SJCRH30 (cell line): ENCODE measurements at regions not wholly inside any gene's neighbourhood (a gene's known extent, or its start where the extent isn't known, plus 50 kb on each side); places are given as distances from the start of the nearest gene placed in this dataset.
A peak's percentile ranks its signal among the peaks of the same experiment; 100 is the strongest.

ENCODE experiments used
- DNase-seq, 2 experiments: peaks; one replicate each; pipeline ENCODE4 v3.0.0-alpha.2; 2015 to 2020
- H3K27ac ChIP-seq: fragments of 250-450 bp; sonication (Bioruptor Pico); 2 replicates; pipeline ENCODE4 v1.5.1; 2020; ENCODE audit warnings: mild to moderate bottlenecking, moderate library complexity
- H3K27me3 ChIP-seq: fragments of 250-450 bp; sonication (Bioruptor Pico); 2 replicates; pipeline ENCODE4 v1.5.1; 2020; ENCODE audit warnings: mild to moderate bottlenecking, moderate library complexity
- H3K36me3 ChIP-seq: fragments of 250-450 bp; sonication (Bioruptor Pico); 2 replicates; pipeline ENCODE4 v1.5.1; 2020; ENCODE audit warnings: mild to moderate bottlenecking, moderate library complexity
- H3K4me1 ChIP-seq: fragments of 250-450 bp; sonication (Bioruptor Pico); 2 replicates; pipeline ENCODE4 v1.5.1; 2020; ENCODE audit warnings: mild to moderate bottlenecking, moderate library complexity
- H3K4me3 ChIP-seq: fragments of 250-450 bp; sonication (Bioruptor Pico); 2 replicates; pipeline ENCODE4 v1.5.1; 2020; ENCODE audit warnings: mild to moderate bottlenecking, moderate library complexity
- H3K9me3 ChIP-seq: fragments of 250-450 bp; sonication (Bioruptor Pico); replicated peaks from 2 replicates; pipeline ENCODE4 v1.5.1; 2020; ENCODE audit warnings: mild to moderate bottlenecking, moderate library complexity

DNA sequence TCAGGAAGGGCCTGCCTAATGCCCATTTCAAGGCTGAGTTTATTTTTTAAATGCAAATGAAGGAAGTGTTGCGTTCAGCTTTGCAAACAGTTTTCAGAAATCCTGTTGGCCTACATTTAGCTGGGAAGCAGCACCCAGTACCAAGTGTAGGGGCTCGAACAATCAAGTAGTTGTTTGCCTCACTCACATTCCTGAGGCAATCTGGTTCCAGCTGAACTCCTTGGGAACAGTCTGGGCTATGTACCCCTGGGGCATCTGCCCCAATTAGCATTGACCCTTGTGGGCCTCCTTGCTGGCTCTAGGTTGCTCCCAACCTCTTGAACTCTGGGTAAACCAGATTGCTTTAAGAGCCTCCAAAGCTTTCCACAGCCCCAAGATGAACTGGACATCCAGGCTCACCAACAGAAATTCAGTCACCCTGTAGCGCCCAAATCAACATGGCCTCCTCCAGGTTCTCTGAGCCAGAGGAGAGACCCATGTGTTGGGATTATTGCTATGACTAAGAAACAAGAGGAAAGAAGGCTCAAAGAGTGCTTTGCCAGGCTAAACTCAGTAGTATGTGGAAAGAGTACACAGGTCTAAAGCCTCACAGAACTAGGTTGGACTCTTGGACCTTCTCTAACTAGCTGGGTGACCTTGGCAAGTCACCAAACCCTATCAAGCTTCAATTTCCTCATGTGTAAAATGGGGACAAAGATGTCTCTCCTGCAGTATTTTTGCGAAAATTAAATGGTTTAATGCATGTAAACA, 532.7 kb downstream of the SOX2 start:
- no peak for DNase-seq
- Histone ChIP-seq H3K9me3 (no peaks in the 10 kb centered on the region), H3K36me3 (no peaks in the 10 kb centered on the region), H3K27ac (no peak overlapping the region), H3K4me3 (no peak overlapping the region), H3K4me1 (no peaks in the 10 kb centered on the region), H3K27me3 (no peaks in the 10 kb centered on the region)

DNA sequence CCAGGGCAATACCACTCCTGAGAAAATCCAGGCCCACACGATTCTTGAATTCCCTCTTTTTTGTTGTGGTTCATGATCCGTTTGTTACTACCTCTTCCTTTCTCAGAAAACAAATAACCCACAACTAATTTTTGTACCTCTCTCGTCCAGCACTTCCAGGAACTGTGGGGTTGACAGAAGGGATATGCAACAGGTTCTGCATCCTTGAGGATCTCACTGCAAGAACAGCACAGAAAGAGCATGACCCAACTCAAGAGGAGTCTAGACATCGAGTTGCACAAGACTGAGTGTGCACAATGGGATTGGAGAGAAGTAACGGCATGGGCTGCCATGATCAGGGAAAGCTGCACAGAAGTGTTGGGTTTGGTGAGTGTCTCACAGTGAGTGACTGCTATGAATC, 533.3 kb downstream of the SOX2 start:
- Histone ChIP-seq H3K4me3 (no peak overlapping the region), H3K27me3 (no peaks in the 10 kb centered on the region), H3K9me3 (no peaks in the 10 kb centered on the region), H3K4me1 (no peaks in the 10 kb centered on the region), H3K36me3 (no peaks in the 10 kb centered on the region), H3K27ac (no peak overlapping the region)
- no peak for DNase-seq

DNA sequence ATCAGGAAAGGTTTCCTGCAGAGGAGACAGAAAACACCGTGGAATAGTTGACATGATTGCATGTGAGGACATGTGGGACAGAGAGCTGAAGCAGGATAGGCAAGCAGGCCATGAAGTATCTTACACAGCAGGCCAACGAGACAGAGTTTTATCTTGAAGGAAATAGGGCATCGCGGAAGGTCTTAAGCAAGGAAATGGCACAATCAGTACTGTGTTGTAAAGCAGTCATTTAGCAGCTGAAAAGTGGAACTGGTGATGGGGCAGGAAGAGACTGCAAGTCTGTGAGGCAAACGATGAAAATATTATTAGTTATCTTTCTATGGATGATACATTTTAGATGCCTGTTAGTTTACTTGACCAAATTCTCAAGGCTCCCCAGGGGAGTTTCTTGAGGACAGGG, 535.1 kb downstream of the SOX2 start:
- Histone ChIP-seq H3K4me1 (no peaks in the 10 kb centered on the region), H3K9me3 (no peaks in the 10 kb centered on the region), H3K36me3 (no peaks in the 10 kb centered on the region)

DNA sequence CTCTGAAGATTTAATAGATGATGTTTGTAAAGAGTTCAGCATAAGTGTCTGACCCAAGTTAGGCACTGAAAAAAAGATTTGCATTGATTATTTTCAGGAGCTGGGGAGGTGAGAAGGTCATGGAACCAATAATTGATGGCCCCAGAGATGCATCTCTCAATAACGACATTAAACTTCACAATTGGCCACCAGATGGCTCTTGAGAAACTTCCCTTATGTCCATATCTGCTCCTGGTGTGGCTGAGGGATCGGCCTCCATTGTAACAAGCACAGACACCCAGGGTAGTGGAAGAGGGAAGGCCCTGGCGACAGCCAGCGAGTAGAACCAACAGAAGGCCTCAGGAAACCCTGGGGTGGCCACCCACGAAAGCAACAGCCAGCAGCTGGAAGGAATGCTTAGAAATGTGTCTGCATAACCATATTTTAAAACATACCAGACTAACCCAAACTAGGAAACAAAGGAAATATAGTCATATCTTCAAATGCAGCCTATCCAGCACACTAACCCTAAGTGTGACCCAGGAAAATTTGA, 536.7 kb downstream of the SOX2 start:
- DNase-seq = peak; percentile 2 to 14
- H3K4me1 ChIP-seq = no peaks in the 10 kb centered on the region
- no peak overlapping the region for H3K4me3 ChIP-seq
- H3K9me3 ChIP-seq = no peaks in the 10 kb centered on the region
- no peak overlapping the region for H3K27ac ChIP-seq
- H3K36me3 ChIP-seq = no peaks in the 10 kb centered on the region
- no peaks in the 10 kb centered on the region for H3K27me3 ChIP-seq

More for the DNA sequence above, 535.1 kb downstream of the SOX2 start:
- Histone ChIP-seq H3K27ac (no peak overlapping the region), H3K27me3 (no peaks in the 10 kb centered on the region), H3K4me3 (no peak overlapping the region)
- no peak for DNase-seq

DNA sequence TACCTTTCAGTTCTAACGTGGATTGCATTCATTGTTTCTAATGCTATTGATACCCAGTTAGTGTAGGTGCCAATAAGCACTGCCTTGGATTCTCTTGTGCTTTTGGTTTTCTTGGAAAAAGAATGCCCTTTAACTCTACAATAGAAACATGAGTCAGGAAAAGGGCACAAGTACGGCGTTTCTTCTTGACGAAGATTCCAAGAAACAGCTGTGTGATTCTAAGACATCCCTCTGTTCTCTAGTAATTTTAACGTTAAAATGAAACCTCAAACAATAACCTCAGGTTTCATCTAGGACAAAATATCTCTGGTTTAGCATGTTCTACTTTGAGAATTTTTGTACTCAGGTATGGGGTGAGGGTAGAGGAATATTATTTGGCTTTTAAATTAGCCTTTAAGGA, 540.5 kb upstream of the ATP11B start:
- no peaks in the 10 kb centered on the region for H3K36me3 ChIP-seq
- no peak overlapping the region for H3K4me3 ChIP-seq
- no peaks in the 10 kb centered on the region for H3K9me3 ChIP-seq
- no peaks in the 10 kb centered on the region for H3K4me1 ChIP-seq
- no peak for DNase-seq
- no peaks in the 10 kb centered on the region; the same call in 1 of the 2 replicates for H3K27me3 ChIP-seq
- H3K27ac ChIP-seq = no peak overlapping the region

DNA sequence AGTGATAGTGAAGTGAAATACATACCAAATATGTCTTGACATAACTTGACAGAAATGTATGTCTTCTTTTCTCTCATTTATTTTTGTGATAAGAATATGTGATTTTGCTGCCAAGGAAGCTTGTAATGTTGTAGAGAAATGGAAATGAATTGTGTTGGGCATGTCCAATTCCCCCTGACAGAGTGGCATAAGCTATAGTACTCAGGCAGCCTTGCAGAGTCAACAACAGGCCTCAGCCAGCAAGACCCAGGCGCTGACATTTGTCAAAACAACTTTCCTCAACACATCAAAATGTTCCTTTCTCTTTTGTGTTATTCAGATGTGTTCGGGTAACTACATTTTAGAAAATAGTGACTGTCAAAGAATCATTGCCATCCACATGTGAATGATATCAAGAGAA, 538.1 kb upstream of the ATP11B start:
- Histone ChIP-seq H3K36me3 (no peaks in the 10 kb centered on the region), H3K4me1 (no peaks in the 10 kb centered on the region), H3K9me3 (no peaks in the 10 kb centered on the region), H3K27me3 (no peaks in the 10 kb centered on the region; the same call in 1 of the 2 replicates), H3K27ac (no peak overlapping the region), H3K4me3 (no peak overlapping the region)
- no peak for DNase-seq

DNA sequence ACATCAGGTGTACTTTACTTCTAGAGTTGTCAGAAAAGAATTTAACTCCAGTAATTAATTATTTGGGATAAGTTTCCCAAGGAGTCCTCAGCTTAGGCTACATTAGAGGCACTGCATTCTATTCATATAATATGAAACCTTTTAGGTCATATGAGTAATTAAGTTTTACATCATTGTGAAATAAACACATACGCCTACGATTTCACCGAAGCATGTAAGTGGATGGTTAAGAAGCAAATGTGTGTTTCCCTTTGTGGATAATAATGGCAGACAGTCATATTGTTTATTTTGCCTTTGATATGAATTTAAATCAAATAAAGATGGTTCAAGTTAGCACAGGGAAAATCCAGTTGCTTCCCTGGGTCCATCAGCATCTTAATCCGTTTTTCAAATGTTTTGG, 535.9 kb upstream of the ATP11B start:
- Histone ChIP-seq H3K27me3 (no peaks in the 10 kb centered on the region; the same call in 1 of the 2 replicates), H3K36me3 (no peaks in the 10 kb centered on the region), H3K9me3 (no peaks in the 10 kb centered on the region), H3K4me1 (no peaks in the 10 kb centered on the region), H3K27ac (no peak overlapping the region), H3K4me3 (no peak overlapping the region)
- DNase-seq = no peak

DNA sequence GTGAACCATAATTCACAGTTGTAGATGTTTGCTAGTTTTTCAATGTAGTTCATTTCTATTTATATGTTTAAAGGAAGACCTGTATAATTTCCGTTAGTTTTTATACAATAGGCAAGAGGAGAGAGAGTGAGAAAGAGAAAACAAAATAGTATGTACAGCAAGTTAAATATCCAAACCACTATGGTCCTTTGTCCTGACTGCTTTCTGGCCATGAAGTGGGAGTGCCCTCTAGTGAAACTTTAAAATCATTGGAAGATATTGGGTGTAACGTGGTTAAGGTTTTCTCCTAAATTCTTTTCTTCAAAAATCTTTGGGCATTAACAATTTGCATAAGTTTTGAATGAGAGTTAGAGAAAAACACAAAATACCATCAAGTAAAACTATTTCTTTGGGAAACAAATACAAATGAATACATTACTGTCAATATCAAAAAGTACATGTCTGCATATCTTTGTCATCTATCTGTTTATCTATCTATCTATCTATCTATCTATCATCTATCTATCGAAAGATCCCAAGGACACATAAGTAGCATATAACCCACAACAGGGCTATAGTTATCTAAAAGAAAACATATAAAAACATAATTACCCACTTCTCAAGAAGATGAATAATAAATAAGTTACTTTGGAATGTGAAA, 534.6 kb upstream of the ATP11B start:
- Histone ChIP-seq H3K4me3 (no peak overlapping the region), H3K27me3 (no peaks in the 10 kb centered on the region; the same call in 1 of the 2 replicates), H3K9me3 (no peaks in the 10 kb centered on the region), H3K27ac (no peak overlapping the region), H3K4me1 (no peaks in the 10 kb centered on the region), H3K36me3 (no peaks in the 10 kb centered on the region)
- peak in 1 of 2 experiments; percentile 46 for DNase-seq

DNA sequence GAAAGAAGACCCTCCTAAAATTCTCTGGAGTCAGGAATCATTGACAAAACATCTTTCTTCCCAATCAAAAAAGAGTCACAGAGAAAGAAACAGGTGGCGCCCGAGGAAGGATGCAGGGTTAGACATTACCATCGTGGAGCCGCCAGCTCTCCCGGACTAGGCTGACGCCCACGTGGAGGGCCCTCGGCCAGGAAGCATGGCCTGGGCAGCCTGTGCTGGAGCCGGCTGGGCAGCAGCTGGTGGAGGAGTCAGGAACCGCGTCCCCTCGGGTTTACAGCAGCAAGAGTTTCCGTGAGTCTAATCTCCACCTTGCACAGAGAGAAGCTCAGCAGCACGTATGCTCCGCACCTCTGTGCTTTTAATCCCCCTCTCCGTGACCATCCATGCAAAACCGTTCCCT, 533.7 kb upstream of the ATP11B start:
- peak; percentile 21 to 28 for DNase-seq
- Histone ChIP-seq H3K27ac (no peak overlapping the region), H3K4me3 (no peak overlapping the region), H3K4me1 (no peaks in the 10 kb centered on the region), H3K9me3 (no peaks in the 10 kb centered on the region), H3K36me3 (no peaks in the 10 kb centered on the region), H3K27me3 (no peaks in the 10 kb centered on the region; the same call in 1 of the 2 replicates)

DNA sequence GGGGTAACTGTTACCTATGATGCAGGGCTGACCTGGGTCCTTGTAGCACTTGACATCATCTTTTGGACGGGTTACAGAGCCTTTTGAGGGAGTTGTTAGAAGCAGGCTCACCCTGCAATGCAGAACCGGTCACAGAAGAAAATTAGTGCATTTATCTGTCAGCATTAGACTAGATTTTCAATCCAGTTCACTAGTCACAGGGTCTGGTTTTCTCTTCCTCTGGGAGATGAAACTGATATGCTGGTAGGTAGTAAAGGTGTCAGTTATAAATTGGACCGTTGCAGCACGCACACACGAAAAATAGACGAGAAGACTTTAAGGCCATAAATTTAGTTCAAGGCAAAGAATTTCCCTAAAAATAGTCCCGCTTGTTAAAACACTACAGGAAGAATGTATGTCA, 532.3 kb upstream of the ATP11B start:
- DNase-seq = no peak
- Histone ChIP-seq H3K9me3 (no peaks in the 10 kb centered on the region), H3K36me3 (no peaks in the 10 kb centered on the region), H3K4me3 (no peak overlapping the region), H3K27ac (no peak overlapping the region), H3K27me3 (no peaks in the 10 kb centered on the region; the same call in 1 of the 2 replicates), H3K4me1 (no peaks in the 10 kb centered on the region)

DNA sequence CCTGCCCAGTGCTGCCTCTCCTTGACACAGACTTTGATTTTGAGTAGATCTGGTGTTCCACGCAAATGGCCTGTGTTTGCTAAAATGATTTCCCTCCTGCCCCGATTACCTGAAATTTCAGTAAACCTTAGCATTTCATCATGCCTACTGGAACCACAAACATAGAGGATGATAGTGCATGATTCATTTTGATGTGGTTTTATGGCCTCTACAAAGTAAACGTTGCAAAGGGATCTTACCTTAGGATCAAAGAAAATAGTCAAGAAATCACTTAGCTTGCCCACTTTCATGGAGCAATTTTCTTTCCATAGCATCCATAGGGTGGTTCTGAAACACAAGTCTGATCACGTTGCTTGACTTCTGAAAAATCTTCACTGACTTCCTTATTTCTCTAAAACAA, 524.6 kb upstream of the ATP11B start:
- Histone ChIP-seq H3K27ac (no peak overlapping the region), H3K4me3 (no peak overlapping the region), H3K9me3 (no peaks in the 10 kb centered on the region), H3K27me3 (no peaks in the 10 kb centered on the region), H3K4me1 (no peaks in the 10 kb centered on the region), H3K36me3 (no peaks in the 10 kb centered on the region)
- no peak for DNase-seq

DNA sequence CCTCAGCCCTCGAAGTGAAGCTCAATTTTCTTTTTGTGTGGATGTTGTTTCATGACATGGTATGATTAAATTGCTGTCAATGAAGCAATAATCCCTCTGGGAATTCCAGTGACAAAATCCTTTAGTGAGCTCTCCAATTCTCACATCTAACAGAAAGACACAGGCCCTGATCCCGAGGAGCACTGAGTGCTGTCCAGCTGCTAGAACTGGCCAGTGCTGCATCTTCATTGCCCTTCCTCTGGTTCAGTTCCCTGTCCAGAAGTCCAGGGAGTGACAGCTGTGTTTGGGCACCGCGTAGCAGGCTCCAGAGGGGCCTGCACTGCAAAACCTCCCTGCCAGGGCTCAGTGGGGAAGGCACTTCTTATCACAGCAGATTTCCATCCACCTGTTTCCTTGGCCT, 516.8 kb upstream of the ATP11B start:
- Histone ChIP-seq H3K27me3 (no peaks in the 10 kb centered on the region; the same call in 1 of the 2 replicates), H3K9me3 (no peaks in the 10 kb centered on the region), H3K36me3 (no peaks in the 10 kb centered on the region), H3K27ac (no peak overlapping the region), H3K4me1 (no peaks in the 10 kb centered on the region), H3K4me3 (no peak overlapping the region)
- DNase-seq = peak in 1 of 2 experiments; percentile 16

DNA sequence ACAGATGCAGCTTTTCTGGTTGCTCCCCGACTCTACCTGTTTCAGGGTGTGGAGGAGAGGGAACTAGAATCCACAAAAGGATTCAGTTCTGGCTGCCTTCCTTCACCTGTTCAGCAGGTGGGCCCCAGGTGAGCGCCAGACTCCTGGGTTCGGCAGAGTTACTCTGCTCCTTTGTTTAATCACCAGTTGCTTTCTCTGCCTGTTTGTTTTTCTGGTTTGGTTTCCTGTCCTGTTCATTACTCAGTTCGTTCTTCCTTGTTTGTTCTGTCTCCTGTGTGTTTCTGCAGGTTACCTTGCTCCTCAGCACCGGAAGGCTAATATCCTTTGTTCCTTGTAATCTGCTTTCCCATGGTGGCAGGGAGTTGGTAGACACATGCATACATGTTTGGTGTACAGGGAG, 508.5 kb upstream of the ATP11B start:
- H3K27ac ChIP-seq = no peak overlapping the region
- no peak for DNase-seq
- no peaks in the 10 kb centered on the region for H3K9me3 ChIP-seq
- H3K36me3 ChIP-seq = no peaks in the 10 kb centered on the region
- no peak overlapping the region for H3K4me3 ChIP-seq
- no peaks in the 10 kb centered on the region for H3K27me3 ChIP-seq
- H3K4me1 ChIP-seq = no peaks in the 10 kb centered on the region

DNA sequence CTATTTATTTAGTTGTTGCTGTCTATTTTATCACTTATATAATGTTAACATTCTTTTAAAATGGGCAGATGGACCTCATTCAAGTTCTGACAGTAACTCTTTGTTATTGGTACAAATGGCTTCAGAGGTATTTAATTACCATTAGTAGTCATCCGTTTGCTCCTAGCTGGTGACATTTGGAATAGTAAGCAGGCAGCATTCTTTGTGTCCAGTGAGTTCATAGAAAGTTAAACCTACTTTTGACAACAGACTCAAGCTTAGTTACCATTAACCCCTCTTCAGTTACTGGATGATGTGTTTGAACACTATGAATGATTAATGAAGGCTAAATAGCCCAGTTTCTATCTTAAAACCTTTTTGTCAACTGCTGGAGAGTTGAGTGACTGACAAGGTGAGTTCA, 500.7 kb upstream of the ATP11B start:
- Histone ChIP-seq H3K27ac (no peak overlapping the region), H3K9me3 (no peaks in the 10 kb centered on the region), H3K27me3 (no peaks in the 10 kb centered on the region), H3K4me1 (no peaks in the 10 kb centered on the region), H3K4me3 (no peak overlapping the region), H3K36me3 (no peaks in the 10 kb centered on the region)
- no peak for DNase-seq

DNA sequence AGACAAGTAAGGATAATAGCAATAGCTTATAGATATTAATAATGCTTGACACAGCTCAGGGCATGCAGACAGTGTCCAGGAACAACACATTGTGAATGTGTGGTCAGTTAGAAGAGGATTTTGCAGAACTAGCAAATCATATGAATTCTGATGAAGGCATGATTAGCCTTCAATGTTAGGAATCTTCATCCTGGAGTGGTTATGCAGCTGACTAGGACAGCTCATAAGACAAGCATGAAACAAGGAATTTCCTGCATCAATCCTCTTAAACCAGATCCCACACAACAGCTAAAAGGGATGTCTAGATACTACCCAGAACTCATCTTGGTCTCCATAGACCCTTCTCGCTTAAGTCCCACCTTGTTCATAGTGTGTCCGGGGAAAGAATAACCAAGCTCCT, 499.0 kb upstream of the ATP11B start:
- Histone ChIP-seq H3K36me3 (no peaks in the 10 kb centered on the region), H3K27me3 (no peaks in the 10 kb centered on the region), H3K27ac (no peak overlapping the region), H3K4me1 (no peaks in the 10 kb centered on the region), H3K9me3 (no peaks in the 10 kb centered on the region), H3K4me3 (no peak overlapping the region)
- DNase-seq = no peak
